Brain microvascular endothelial cell (primary cell): ENCODE measurements at regions not wholly inside any gene's neighbourhood (a gene's known extent, or its start where the extent isn't known, plus 50 kb on each side); places are given as distances from the start of the nearest gene placed in this dataset.
"Not testable (repeated sequence)": the region's sequence is repeated elsewhere in the genome, so short reads cannot be mapped to it uniquely, and the experiment has no call there.

Experiments
- DNase-seq: peaks from one replicate; pipeline ENCODE4 v3.0.0-alpha.2; 2020
- H3K27ac ChIP-seq: fragments of 250-450 bp; sonication (Bioruptor Pico); 2 replicates; pipeline ENCODE4 v1.5.1; 2020; ENCODE audit warnings: mild to moderate bottlenecking, moderate library complexity
- H3K27me3 ChIP-seq: fragments of 250-450 bp; sonication (Bioruptor Pico); replicated peaks from 2 replicates; pipeline ENCODE4 v1.5.1; 2020; ENCODE audit warnings: mild to moderate bottlenecking
- H3K36me3 ChIP-seq: fragments of 250-450 bp; sonication (Bioruptor Pico); replicated peaks from 2 replicates; pipeline ENCODE4 v1.5.1; 2020; ENCODE audit warnings: mild to moderate bottlenecking
- H3K4me3 ChIP-seq: 2 replicates; pipeline ENCODE4 v1.5.1; 2011; ENCODE audit warnings: low read depth, mild to moderate bottlenecking, control low read depth, low read length, moderate library complexity
- CTCF ChIP-seq: IDR thresholded peaks from 2 replicates; pipeline ENCODE4 v1.5.1; 2011; ENCODE audit warnings: low read depth, mild to moderate bottlenecking, moderate library complexity, low read length, control low read depth, inconsistent platforms; ENCODE audit errors: missing control alignments
- in situ Hi-C: cut with HindIII; loops from 2 replicates; pipeline ENCODE4 v1.10.0; 2017; ENCODE audit warnings: low sequenced_read_pairs, low pct_ligation_motif_present

- Histone ChIP-seq H3K27me3 (no peaks in the 10 kb centered on the region), H3K27ac (no peak overlapping the region), H3K4me3 (no peak overlapping the region), H3K36me3 (no peaks in the 10 kb centered on the region)
- no peak for DNase-seq
- in situ Hi-C loops: no loop called here
- TF ChIP-seq CTCF: no peak
These were observed 245.4 kb upstream of the ASCC3 start for GRCh38 chr6:101126501-101126900.

- no peak for TF ChIP-seq CTCF
- Histone ChIP-seq H3K27me3 (no peaks in the 10 kb centered on the region), H3K4me3 (no peak overlapping the region), H3K27ac (no peak overlapping the region), H3K36me3 (no peaks in the 10 kb centered on the region)
- DNase-seq: no peak
- in situ Hi-C loops: no loop called here
These were observed 248.7 kb upstream of the ASCC3 start for GRCh38 chr6:101129851-101130250.

GRCh38 chr6:101146389-101146788, 247.1 kb upstream of the GRIK2 start:
- no peak for TF ChIP-seq CTCF
- Histone ChIP-seq H3K27me3 (no peaks in the 10 kb centered on the region), H3K4me3 (no peak overlapping the region), H3K36me3 (no peaks in the 10 kb centered on the region), H3K27ac (peak overlapping the region; percentile 56)
- DNase-seq: peak; percentile 88
- in situ Hi-C loops: no loop called here

- no peak for DNase-seq
- in situ Hi-C loops: no loop called here
- no peak for TF ChIP-seq CTCF
These were observed 243.3 kb upstream of the GRIK2 start for GRCh38 chr6:101150226-101150625.

GRCh38 chr6:101157638-101158037, 235.9 kb upstream of the GRIK2 start:
- DNase-seq, H3K27me3 ChIP-seq, H3K27ac ChIP-seq, in situ Hi-C loops, H3K4me3 ChIP-seq, H3K36me3 ChIP-seq: not testable (repeated sequence)

More at GRCh38 chr6:101150226-101150625, 243.3 kb upstream of the GRIK2 start:
- H3K27ac ChIP-seq: no peak overlapping the region
- no peak overlapping the region for H3K4me3 ChIP-seq
- no peaks in the 10 kb centered on the region for H3K27me3 ChIP-seq
- H3K36me3 ChIP-seq: no peaks in the 10 kb centered on the region

- Histone ChIP-seq H3K4me3 (no peak overlapping the region), H3K27me3 (no peaks in the 10 kb centered on the region), H3K27ac (no peak overlapping the region), H3K36me3 (no peaks in the 10 kb centered on the region)
- in situ Hi-C loops: no loop called here
- no peak for DNase-seq
- no peak for TF ChIP-seq CTCF
These were observed 229.9 kb upstream of the GRIK2 start for GRCh38 chr6:101163611-101164010.
